ENCODE measurements at regions not wholly inside any gene's neighbourhood (a gene's known extent, or its start where the extent isn't known, plus 50 kb on each side); places are given as distances from the start of the nearest gene placed in this dataset.

GRCh38 chr3:74469713-74470112 lies 144.7 kb downstream of the CNTN3 start:
- no peak overlapping the region for H3K27ac ChIP-seq (ENCODE audit: low read depth, low read length)
- H4K20me1 ChIP-seq (ENCODE audit: insufficient read depth, low read length): no peaks in the 10 kb centered on the region
- no peak overlapping the region for H3K4me3 ChIP-seq (ENCODE audit: insufficient read depth, low read length)
- TF ChIP-seq CTCF (IDR thresholded peaks at IDR 0.05; ENCODE audit: extremely low read depth, low read depth, low read length): no peak
- no peak overlapping the region for H2AFZ ChIP-seq (ENCODE audit: low read length)
- H3K9me3 ChIP-seq (ENCODE audit: low read depth, low read length): no peaks in the 10 kb centered on the region
- H3K36me3 ChIP-seq (ENCODE audit: insufficient read depth, low read length): no peaks in the 10 kb centered on the region
- H3K79me2 ChIP-seq (ENCODE audit: insufficient read depth, low read length): no peaks in the 10 kb centered on the region
- DNase-seq (ENCODE audit: insufficient read length, low spot score, missing footprints): no peak
- no peaks in the 10 kb centered on the region for H3K4me1 ChIP-seq (ENCODE audit: insufficient read depth, low read length)
- H3K4me2 ChIP-seq (ENCODE audit: insufficient read depth, low read length): no peak overlapping the region
- H3K27me3 ChIP-seq (ENCODE audit: insufficient read depth, low read length): no peaks in the 10 kb centered on the region

DNA sequence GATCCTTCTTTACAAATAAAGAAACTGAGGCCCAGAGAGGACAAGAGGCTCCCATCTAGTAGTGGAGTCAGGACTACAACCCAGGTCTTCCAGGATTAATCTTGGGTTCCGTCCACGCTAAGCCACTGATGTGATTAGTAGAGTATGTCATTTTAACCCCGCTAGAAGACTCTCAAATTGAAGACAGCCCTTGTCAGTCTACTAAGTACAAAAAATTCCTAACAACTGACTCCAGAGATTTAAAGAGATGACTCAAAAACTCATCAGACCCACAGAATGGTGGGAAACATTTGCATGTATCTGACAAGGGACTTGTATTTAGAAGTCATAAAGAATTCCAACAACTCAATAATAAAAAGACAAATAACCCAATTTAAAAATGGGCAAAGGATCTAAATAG lies 145.3 kb downstream of the CNTN3 start:
- Histone ChIP-seq H3K9me3 (ENCODE audit: low read depth, low read length) (no peaks in the 10 kb centered on the region), H3K79me2 (ENCODE audit: insufficient read depth, low read length) (no peaks in the 10 kb centered on the region), H3K36me3 (ENCODE audit: insufficient read depth, low read length) (no peaks in the 10 kb centered on the region), H3K4me2 (ENCODE audit: insufficient read depth, low read length) (no peak overlapping the region), H2AFZ (ENCODE audit: low read length) (no peak overlapping the region), H4K20me1 (ENCODE audit: insufficient read depth, low read length) (no peaks in the 10 kb centered on the region), H3K4me1 (ENCODE audit: insufficient read depth, low read length) (no peaks in the 10 kb centered on the region), H3K4me3 (ENCODE audit: insufficient read depth, low read length) (no peak overlapping the region), H3K27ac (ENCODE audit: low read depth, low read length) (no peak overlapping the region), H3K27me3 (ENCODE audit: insufficient read depth, low read length) (no peaks in the 10 kb centered on the region)
- no peak for DNase-seq (ENCODE audit: insufficient read length, low spot score, missing footprints)
- TF ChIP-seq CTCF (IDR thresholded peaks at IDR 0.05; ENCODE audit: extremely low read depth, low read depth, low read length): no peak

DNA sequence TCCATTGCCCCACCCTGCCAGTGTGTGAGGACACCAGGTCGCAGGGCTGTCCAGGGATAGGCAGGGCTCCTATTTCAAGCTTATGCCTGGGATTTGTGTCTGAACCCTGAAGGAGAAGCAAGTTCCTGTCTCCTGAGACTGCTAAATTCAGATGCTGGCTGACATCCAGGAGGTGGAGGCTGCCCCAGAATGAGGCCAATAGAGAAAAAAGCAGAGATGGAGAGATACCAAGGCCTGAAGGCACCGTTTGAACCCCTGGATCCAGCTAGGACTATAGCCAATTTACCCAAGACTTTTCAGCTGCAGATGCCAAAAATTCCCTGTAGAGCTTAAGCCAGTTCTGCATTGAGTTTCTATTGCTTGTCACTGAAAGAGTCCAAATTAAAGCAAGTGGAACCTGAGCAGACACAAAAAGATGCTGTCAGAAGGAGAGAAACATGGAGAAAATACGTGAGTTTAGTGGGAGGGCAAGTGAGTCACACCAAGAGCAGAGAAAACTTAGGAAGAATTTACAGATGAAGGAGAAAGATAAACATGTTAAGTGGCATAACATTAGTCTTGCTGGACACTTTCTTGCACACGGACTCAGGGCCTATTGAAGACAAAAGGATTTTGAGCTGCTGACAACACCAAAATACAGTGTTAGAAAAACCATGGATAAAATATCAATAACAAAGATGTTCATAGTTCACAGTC lies 148.6 kb downstream of the CNTN3 start:
- H3K36me3 ChIP-seq (ENCODE audit: insufficient read depth, low read length): no peaks in the 10 kb centered on the region
- no peak overlapping the region for H3K4me3 ChIP-seq (ENCODE audit: insufficient read depth, low read length)
- no peaks in the 10 kb centered on the region for H3K79me2 ChIP-seq (ENCODE audit: insufficient read depth, low read length)
- no peak overlapping the region for H3K27ac ChIP-seq (ENCODE audit: low read depth, low read length)
- no peaks in the 10 kb centered on the region for H3K4me1 ChIP-seq (ENCODE audit: insufficient read depth, low read length)
- no peaks in the 10 kb centered on the region for H4K20me1 ChIP-seq (ENCODE audit: insufficient read depth, low read length)
- H3K27me3 ChIP-seq (ENCODE audit: insufficient read depth, low read length): no peaks in the 10 kb centered on the region
- H3K9me3 ChIP-seq (ENCODE audit: low read depth, low read length): no peaks in the 10 kb centered on the region
- no peak for TF ChIP-seq CTCF (IDR thresholded peaks at IDR 0.05; ENCODE audit: extremely low read depth, low read depth, low read length)
- no peak overlapping the region for H3K4me2 ChIP-seq (ENCODE audit: insufficient read depth, low read length)
- no peak for DNase-seq (ENCODE audit: insufficient read length, low spot score, missing footprints)
- H2AFZ ChIP-seq (ENCODE audit: low read length): no peak overlapping the region

DNA sequence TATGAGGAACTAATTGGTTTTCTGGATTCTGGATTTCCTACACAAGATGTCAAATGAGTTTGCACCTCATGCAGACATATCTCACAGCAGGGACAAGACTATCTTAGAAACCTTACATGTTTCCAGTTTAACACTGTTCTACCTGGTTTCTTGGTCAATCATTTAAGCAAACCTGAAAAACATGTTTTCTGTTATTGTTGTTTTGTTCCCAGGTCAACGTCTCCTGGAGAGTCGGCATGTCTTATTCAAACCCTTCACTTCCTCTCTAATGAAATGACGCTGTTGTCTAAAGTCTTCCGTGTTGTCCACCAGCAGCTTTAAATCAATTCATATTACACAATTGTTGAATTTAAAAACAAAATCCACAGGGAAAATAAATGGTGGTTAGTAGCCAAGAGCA lies 150.9 kb downstream of the CNTN3 start:
- Histone ChIP-seq H3K36me3 (ENCODE audit: insufficient read depth, low read length) (no peaks in the 10 kb centered on the region), H3K4me2 (ENCODE audit: insufficient read depth, low read length) (no peak overlapping the region), H4K20me1 (ENCODE audit: insufficient read depth, low read length) (no peaks in the 10 kb centered on the region), H3K27me3 (ENCODE audit: insufficient read depth, low read length) (no peaks in the 10 kb centered on the region), H3K9me3 (ENCODE audit: low read depth, low read length) (no peaks in the 10 kb centered on the region), H2AFZ (ENCODE audit: low read length) (no peak overlapping the region), H3K4me3 (ENCODE audit: insufficient read depth, low read length) (no peak overlapping the region), H3K79me2 (ENCODE audit: insufficient read depth, low read length) (no peaks in the 10 kb centered on the region), H3K4me1 (ENCODE audit: insufficient read depth, low read length) (no peaks in the 10 kb centered on the region), H3K27ac (ENCODE audit: low read depth, low read length) (no peak overlapping the region)
- no peak for DNase-seq (ENCODE audit: insufficient read length, low spot score, missing footprints)
- no peak for TF ChIP-seq CTCF (IDR thresholded peaks at IDR 0.05; ENCODE audit: extremely low read depth, low read depth, low read length)

All from osteoblast (primary cell).